Fibroblast of lung (primary cell): ENCODE measurements at regions not wholly inside any gene's neighbourhood (a gene's known extent, or its start where the extent isn't known, plus 50 kb on each side); places are given as distances from the start of the nearest gene placed in this dataset.

Experiments used
- DNase-seq, 2 donors: peaks; one replicate each; pipeline versions ENCODE4 v3.0.0 to v3.0.0-alpha.2; 2010; ENCODE audit warnings: low read depth in 2 of 2
- H2AFZ ChIP-seq: 2 replicates; pipeline ENCODE4 v1.5.1; 2012; ENCODE audit warnings: low read length, control low read depth, inconsistent platforms
- H3K27ac ChIP-seq: 2 replicates; pipeline ENCODE4 v1.5.1; 2011; ENCODE audit warnings: low read length, control low read depth; ENCODE audit not compliant: insufficient read depth
- H3K27me3 ChIP-seq: 2 replicates; pipeline ENCODE4 v1.5.1; 2011; ENCODE audit warnings: mild to moderate bottlenecking, low read length; ENCODE audit not compliant: control insufficient read depth, insufficient read depth
- H3K36me3 ChIP-seq: 2 replicates; pipeline ENCODE4 v1.5.1; 2011; ENCODE audit warnings: low read length; ENCODE audit not compliant: control insufficient read depth, insufficient read depth
- H3K4me1 ChIP-seq: 2 replicates; pipeline ENCODE4 v1.5.1; 2011; ENCODE audit warnings: low read length; ENCODE audit not compliant: control insufficient read depth, insufficient read depth; ENCODE audit errors: extremely low read depth
- H3K4me2 ChIP-seq: 2 replicates; pipeline ENCODE4 v1.5.1; 2011; ENCODE audit warnings: low read length, control low read depth; ENCODE audit not compliant: insufficient read depth; ENCODE audit errors: extremely low read depth
- H3K4me3 ChIP-seq, 4 experiments: fragments of 200-600 bp in 1 of 4; sonication (generic) in 1 of 4; replicated peaks in 1 of 4; 2 replicates each; pipeline ENCODE4 v1.5.1; 2011 to 2016; ENCODE audit warnings: low read length in 4 of 4, low read depth in 3 of 4, mild to moderate bottlenecking in 3 of 4, control low read depth in 2 of 4, inconsistent platforms in 1 of 4, mixed read lengths in 1 of 4; ENCODE audit not compliant: insufficient read depth in 1 of 4; ENCODE audit errors: control extremely low read depth in 1 of 4
- H3K79me2 ChIP-seq: 2 replicates; pipeline ENCODE4 v1.5.1; 2012; ENCODE audit warnings: mild to moderate bottlenecking, low read length, inconsistent platforms; ENCODE audit not compliant: control insufficient read depth, insufficient read depth
- H3K9ac ChIP-seq: 2 replicates; pipeline ENCODE4 v1.5.1; 2011; ENCODE audit warnings: mild to moderate bottlenecking, low read length, control low read depth; ENCODE audit not compliant: insufficient read depth
- H3K9me3 ChIP-seq: 2 replicates; pipeline ENCODE4 v1.5.1; 2012; ENCODE audit warnings: low read depth, low read length; ENCODE audit not compliant: control insufficient read depth, insufficient read depth
- H4K20me1 ChIP-seq: 2 replicates; pipeline ENCODE4 v1.5.1; 2011; ENCODE audit warnings: low read length; ENCODE audit not compliant: control insufficient read depth, insufficient read depth; ENCODE audit errors: extremely low read depth
- EZH2 ChIP-seq: IDR thresholded peaks from 2 replicates; pipeline ENCODE4 v1.5.1; 2012; ENCODE audit warnings: low read length, control low read depth, mild to moderate bottlenecking; ENCODE audit errors: missing control alignments
- TF ChIP-seq, protein P1 (sequence below), 2 donors: IDR thresholded peaks in 1 of 2; conservative IDR thresholded peaks in 1 of 2; 1 replicate in 1 of 2; 2 replicates in 1 of 2; pipeline ENCODE4 v1.5.1; 2011 to 2012; ENCODE audit warnings: low read length in 2 of 2, control low read depth in 1 of 2, inconsistent platforms in 1 of 2, low read depth in 1 of 2, mild to moderate bottlenecking in 1 of 2

GRCh38 chr2:53021828-53022227 is 745.8 kb upstream of the CHAC2 start:
- DNase-seq = no peak
- Histone ChIP-seq H3K4me1 (no peaks in the 10 kb centered on the region), H3K9me3 (no peaks in the 10 kb centered on the region), H3K4me2 (no peak overlapping the region), H3K4me3 (no peak overlapping the region), H3K27me3 (no peaks in the 10 kb centered on the region), H3K79me2 (no peaks in the 10 kb centered on the region), H3K9ac (no peak overlapping the region), H3K27ac (no peak overlapping the region), H3K36me3 (no peaks in the 10 kb centered on the region), H2AFZ (no peak overlapping the region), H4K20me1 (no peaks in the 10 kb centered on the region)
- TF ChIP-seq, protein P1, sequence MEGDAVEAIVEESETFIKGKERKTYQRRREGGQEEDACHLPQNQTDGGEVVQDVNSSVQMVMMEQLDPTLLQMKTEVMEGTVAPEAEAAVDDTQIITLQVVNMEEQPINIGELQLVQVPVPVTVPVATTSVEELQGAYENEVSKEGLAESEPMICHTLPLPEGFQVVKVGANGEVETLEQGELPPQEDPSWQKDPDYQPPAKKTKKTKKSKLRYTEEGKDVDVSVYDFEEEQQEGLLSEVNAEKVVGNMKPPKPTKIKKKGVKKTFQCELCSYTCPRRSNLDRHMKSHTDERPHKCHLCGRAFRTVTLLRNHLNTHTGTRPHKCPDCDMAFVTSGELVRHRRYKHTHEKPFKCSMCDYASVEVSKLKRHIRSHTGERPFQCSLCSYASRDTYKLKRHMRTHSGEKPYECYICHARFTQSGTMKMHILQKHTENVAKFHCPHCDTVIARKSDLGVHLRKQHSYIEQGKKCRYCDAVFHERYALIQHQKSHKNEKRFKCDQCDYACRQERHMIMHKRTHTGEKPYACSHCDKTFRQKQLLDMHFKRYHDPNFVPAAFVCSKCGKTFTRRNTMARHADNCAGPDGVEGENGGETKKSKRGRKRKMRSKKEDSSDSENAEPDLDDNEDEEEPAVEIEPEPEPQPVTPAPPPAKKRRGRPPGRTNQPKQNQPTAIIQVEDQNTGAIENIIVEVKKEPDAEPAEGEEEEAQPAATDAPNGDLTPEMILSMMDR (conservative IDR thresholded peaks at IDR 0.05 in 1 of 2, IDR thresholded peaks at IDR 0.05 in 1 of 2; ENCODE audit: low read depth in 1 of 2, low read length in 2 of 2) = no peak
- TF ChIP-seq EZH2 = no peak

DNA sequence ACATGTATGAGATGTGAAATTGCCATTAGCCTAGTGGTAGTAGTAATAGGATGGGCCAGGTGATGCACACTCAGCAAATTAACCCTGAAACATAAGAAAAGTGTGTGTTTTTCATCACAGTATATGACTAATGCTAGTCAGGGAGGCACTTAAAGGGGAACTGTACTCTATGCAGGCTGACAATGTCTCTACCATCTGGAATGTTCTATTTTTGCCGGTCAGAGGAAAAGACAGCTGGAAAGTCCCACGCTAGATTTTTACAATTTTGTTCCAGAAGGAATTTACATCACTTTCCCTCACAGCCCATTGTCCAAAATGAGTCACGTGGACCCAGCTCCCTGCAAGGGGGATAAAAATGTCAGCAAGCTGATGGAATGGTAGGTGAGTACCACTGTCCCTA is 746.3 kb upstream of the CHAC2 start:
- Histone ChIP-seq H3K9me3 (no peaks in the 10 kb centered on the region), H2AFZ (no peak overlapping the region), H3K27me3 (no peaks in the 10 kb centered on the region), H3K36me3 (no peaks in the 10 kb centered on the region), H3K4me2 (no peak overlapping the region), H4K20me1 (no peaks in the 10 kb centered on the region), H3K4me1 (no peaks in the 10 kb centered on the region), H3K4me3 (no peak overlapping the region), H3K27ac (no peak overlapping the region), H3K9ac (no peak overlapping the region), H3K79me2 (no peaks in the 10 kb centered on the region)
- no peak for TF ChIP-seq EZH2
- TF ChIP-seq, protein P1 (conservative IDR thresholded peaks at IDR 0.05 in 1 of 2, IDR thresholded peaks at IDR 0.05 in 1 of 2; ENCODE audit: low read depth in 1 of 2, low read length in 2 of 2) = no peak
- DNase-seq = peak; percentile 52 to 68

GRCh38 chr2:53018825-53019425 is 748.7 kb upstream of the CHAC2 start:
- no peak overlapping the region for H2AFZ ChIP-seq
- H3K9ac ChIP-seq = no peak overlapping the region
- H3K27ac ChIP-seq = no peak overlapping the region
- no peaks in the 10 kb centered on the region for H3K79me2 ChIP-seq
- peak in 1 of 2 donors; percentile 35 for DNase-seq
- no peaks in the 10 kb centered on the region for H3K4me1 ChIP-seq
- H3K9me3 ChIP-seq = no peaks in the 10 kb centered on the region
- no peaks in the 10 kb centered on the region for H4K20me1 ChIP-seq
- no peak overlapping the region for H3K4me2 ChIP-seq
- no peaks in the 10 kb centered on the region for H3K36me3 ChIP-seq
- TF ChIP-seq, protein P1 (conservative IDR thresholded peaks at IDR 0.05 in 1 of 2, IDR thresholded peaks at IDR 0.05 in 1 of 2; ENCODE audit: low read depth in 1 of 2, low read length in 2 of 2) = peak; percentile 20 to 31
- TF ChIP-seq EZH2 = no peak
- no peak overlapping the region for H3K4me3 ChIP-seq
- no peaks in the 10 kb centered on the region for H3K27me3 ChIP-seq
